ENCODE measurements at regions not wholly inside any gene's neighbourhood (a gene's known extent, or its start where the extent isn't known, plus 50 kb on each side); places are given as distances from the start of the nearest gene placed in this dataset.

DNA sequence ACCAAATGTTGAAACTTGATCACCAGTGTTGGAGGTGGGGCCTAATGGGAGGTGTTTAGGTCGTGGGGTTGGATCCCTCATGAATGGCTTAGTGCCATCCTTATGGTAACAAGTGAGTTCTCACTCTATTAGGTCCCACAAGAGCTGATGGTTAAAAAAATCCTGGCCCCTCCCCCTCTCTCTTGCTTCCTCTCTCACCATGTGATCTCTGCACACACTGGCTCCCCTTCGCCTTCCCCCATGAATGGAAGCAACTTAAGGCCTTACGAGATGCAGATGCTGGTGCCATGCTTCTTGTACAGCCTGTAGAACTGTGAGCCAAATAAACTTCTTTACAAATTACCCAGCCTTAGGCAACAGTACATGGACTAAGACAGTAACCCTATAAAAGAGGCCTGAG, 62.7 kb downstream of the PPP1R3C start:
- Mint-ChIP-seq H3K4me3 (no peak overlapping the region), H3K4me1 (ENCODE audit: low read depth) (peaks cover 41% of the 10 kb centered on the region), H3K9me3 (no peaks in the 10 kb centered on the region), H3K27me3 (ENCODE audit: insufficient read depth) (peaks cover 2% of the 10 kb centered on the region; the same call in 1 of the 2 replicates), H3K27ac (no peak overlapping the region), H3K36me3 (ENCODE audit: low read depth) (no peaks in the 10 kb centered on the region)
- TF ChIP-seq, protein P1, sequence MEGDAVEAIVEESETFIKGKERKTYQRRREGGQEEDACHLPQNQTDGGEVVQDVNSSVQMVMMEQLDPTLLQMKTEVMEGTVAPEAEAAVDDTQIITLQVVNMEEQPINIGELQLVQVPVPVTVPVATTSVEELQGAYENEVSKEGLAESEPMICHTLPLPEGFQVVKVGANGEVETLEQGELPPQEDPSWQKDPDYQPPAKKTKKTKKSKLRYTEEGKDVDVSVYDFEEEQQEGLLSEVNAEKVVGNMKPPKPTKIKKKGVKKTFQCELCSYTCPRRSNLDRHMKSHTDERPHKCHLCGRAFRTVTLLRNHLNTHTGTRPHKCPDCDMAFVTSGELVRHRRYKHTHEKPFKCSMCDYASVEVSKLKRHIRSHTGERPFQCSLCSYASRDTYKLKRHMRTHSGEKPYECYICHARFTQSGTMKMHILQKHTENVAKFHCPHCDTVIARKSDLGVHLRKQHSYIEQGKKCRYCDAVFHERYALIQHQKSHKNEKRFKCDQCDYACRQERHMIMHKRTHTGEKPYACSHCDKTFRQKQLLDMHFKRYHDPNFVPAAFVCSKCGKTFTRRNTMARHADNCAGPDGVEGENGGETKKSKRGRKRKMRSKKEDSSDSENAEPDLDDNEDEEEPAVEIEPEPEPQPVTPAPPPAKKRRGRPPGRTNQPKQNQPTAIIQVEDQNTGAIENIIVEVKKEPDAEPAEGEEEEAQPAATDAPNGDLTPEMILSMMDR (IDR thresholded peaks at IDR 0.05) = no peak
- DNase-seq = no peak

DNA sequence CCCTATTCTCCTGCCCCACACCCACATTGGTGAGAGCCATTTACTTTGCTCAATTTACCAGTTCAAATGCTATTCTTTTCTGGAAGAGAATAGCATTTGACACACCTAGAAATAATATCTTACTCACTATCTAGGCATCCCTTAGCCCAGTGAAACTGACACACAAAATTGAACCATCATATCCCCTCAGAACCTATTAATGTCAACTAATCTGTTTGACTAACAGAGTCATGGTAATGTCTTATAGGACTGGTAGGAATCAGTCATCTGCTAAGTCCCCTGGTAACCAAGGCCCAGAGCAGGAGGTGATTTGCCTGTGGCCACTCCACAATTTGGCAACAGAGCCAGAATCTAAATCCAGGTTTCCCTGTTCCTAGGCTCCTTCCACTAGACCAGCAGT, 63.3 kb downstream of the PPP1R3C start:
- TF ChIP-seq, protein P1 (IDR thresholded peaks at IDR 0.05) = no peak
- H3K9me3 Mint-ChIP-seq = no peaks in the 10 kb centered on the region
- DNase-seq = no peak
- H3K27me3 Mint-ChIP-seq (ENCODE audit: insufficient read depth) = peaks cover 2% of the 10 kb centered on the region; the same call in 1 of the 2 replicates
- H3K4me1 Mint-ChIP-seq (ENCODE audit: low read depth) = peaks cover 39% of the 10 kb centered on the region
- H3K4me3 Mint-ChIP-seq = no peak overlapping the region
- H3K36me3 Mint-ChIP-seq (ENCODE audit: low read depth) = no peaks in the 10 kb centered on the region
- H3K27ac Mint-ChIP-seq = no peak overlapping the region

DNA sequence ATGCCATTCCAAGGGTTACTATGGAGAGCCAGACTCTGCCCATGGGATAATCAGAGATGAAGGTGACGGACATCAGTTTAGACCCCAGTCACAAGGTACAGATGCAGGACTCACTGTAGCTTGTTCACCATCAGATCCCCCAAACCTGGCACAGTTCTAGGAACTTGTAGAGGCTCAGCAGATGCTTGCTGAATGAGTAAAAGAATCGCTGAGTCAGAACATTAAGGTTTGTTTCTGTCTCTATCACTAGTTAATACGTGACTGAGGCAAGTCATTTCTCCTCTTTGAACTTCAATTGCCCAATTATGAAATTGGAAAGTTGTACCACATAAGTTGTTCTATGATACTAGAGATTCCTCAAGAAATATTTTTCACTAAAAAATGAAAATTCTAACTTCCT, 65.1 kb downstream of the PPP1R3C start:
- Mint-ChIP-seq H3K36me3 (ENCODE audit: low read depth) (no peaks in the 10 kb centered on the region), H3K9me3 (no peaks in the 10 kb centered on the region), H3K27ac (no peak overlapping the region), H3K27me3 (ENCODE audit: insufficient read depth) (peaks cover 2% of the 10 kb centered on the region; the same call in 1 of the 2 replicates), H3K4me1 (ENCODE audit: low read depth) (peaks cover 39% of the 10 kb centered on the region), H3K4me3 (no peak overlapping the region)
- DNase-seq = no peak
- TF ChIP-seq, protein P1 (IDR thresholded peaks at IDR 0.05) = no peak

DNA sequence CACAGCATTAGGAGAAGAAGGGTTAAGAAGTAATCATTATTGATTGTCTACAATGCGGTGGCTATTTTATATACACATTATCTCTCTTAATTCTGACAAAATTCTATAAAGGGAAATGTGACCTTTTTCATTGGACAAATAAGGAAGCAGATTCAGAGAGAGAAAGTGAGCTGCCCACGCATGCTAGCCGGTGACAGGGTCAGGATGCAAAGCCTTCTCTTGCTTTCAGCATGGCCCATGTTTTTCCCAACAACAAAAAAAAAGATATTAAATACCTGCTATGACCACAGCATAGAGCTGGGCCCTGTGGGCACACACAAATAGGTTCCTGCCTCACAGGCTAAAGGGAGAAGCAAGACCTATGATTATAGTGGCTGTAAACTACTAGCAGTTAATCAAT, 66.8 kb downstream of the PPP1R3C start:
- H3K27me3 Mint-ChIP-seq (ENCODE audit: insufficient read depth) = peaks cover 2% of the 10 kb centered on the region; the same call in 1 of the 2 replicates
- H3K9me3 Mint-ChIP-seq = no peaks in the 10 kb centered on the region
- DNase-seq = no peak
- H3K4me1 Mint-ChIP-seq (ENCODE audit: low read depth) = peaks cover 34% of the 10 kb centered on the region
- H3K27ac Mint-ChIP-seq = no peak overlapping the region
- TF ChIP-seq, protein P1 (IDR thresholded peaks at IDR 0.05) = no peak
- no peak overlapping the region for H3K4me3 Mint-ChIP-seq
- H3K36me3 Mint-ChIP-seq (ENCODE audit: low read depth) = no peaks in the 10 kb centered on the region

DNA sequence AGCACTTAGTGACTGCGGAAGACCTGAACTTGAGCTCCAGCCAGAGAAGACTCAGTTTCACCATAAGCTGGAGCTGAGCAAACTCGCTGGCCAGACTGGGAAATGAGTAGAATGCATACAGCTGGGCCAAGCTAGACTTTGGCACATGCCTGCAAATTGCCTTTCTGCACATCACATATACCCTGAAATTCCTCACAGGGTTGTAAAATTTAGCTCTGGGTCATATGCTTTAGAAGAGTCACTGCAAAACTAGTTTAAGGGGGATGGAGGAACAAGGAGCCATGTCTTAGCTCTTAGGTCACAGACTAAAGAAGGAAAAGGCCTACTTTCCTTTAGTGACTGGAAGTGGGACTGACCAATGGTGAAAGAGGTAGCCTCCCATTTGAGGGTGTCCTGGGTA, 67.6 kb downstream of the PPP1R3C start:
- Mint-ChIP-seq H3K36me3 (ENCODE audit: low read depth) (no peaks in the 10 kb centered on the region), H3K27ac (no peak overlapping the region), H3K4me1 (ENCODE audit: low read depth) (peaks cover 36% of the 10 kb centered on the region), H3K27me3 (ENCODE audit: insufficient read depth) (peaks cover 2% of the 10 kb centered on the region; the same call in 1 of the 2 replicates), H3K9me3 (no peaks in the 10 kb centered on the region; the same call in 1 of the 2 replicates), H3K4me3 (no peak overlapping the region)
- TF ChIP-seq, protein P1 (IDR thresholded peaks at IDR 0.05) = no peak
- DNase-seq = no peak

DNA sequence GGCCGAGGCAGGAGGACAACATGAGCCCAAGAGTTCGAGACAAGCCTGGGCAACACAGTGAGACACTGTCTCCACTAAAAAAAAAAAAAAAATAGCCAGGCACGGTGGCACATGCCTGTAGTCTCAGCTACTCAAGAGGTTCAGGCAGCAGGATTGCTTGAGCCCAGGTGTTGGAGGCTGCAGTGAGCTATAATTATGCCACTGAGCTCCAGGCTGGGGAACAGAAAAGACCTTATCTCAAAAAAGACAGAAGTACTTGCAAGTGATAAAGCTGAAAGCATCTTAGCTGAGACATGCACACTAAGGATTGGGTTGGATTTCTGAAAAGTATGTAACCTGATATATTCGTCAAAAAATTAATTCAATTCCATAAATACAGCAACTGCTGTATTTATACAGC, 68.4 kb downstream of the PPP1R3C start:
- H3K36me3 Mint-ChIP-seq (ENCODE audit: low read depth) = no peaks in the 10 kb centered on the region

More for the DNA sequence above, 68.4 kb downstream of the PPP1R3C start:
- TF ChIP-seq, protein P1 (IDR thresholded peaks at IDR 0.05) = no peak
- no peak overlapping the region for H3K4me3 Mint-ChIP-seq
- DNase-seq = no peak
- H3K4me1 Mint-ChIP-seq (ENCODE audit: low read depth) = peaks cover 30% of the 10 kb centered on the region
- no peaks in the 10 kb centered on the region; the same call in 1 of the 2 replicates for H3K9me3 Mint-ChIP-seq
- H3K27me3 Mint-ChIP-seq (ENCODE audit: insufficient read depth) = peaks cover 2% of the 10 kb centered on the region; the same call in 1 of the 2 replicates
- no peak overlapping the region for H3K27ac Mint-ChIP-seq
